ENCODE measurements at regions not wholly inside any gene's neighbourhood (a gene's known extent, or its start where the extent isn't known, plus 50 kb on each side); places are given as distances from the start of the nearest gene placed in this dataset.

- Histone ChIP-seq H3K9me3 (peaks cover 7% of the 10 kb centered on the region), H3K36me3 (no peaks in the 10 kb centered on the region), H3K4me3 (no peak overlapping the region), H3K27ac (no peak overlapping the region), H3K4me1 (ENCODE audit: control insufficient read depth in 1 of 2, low read depth in 2 of 2) (no peaks in the 10 kb centered on the region), H3K27me3 (replicated peaks; ENCODE audit: insufficient read depth) (no peaks in the 10 kb centered on the region)
- TF ChIP-seq, protein P1, sequence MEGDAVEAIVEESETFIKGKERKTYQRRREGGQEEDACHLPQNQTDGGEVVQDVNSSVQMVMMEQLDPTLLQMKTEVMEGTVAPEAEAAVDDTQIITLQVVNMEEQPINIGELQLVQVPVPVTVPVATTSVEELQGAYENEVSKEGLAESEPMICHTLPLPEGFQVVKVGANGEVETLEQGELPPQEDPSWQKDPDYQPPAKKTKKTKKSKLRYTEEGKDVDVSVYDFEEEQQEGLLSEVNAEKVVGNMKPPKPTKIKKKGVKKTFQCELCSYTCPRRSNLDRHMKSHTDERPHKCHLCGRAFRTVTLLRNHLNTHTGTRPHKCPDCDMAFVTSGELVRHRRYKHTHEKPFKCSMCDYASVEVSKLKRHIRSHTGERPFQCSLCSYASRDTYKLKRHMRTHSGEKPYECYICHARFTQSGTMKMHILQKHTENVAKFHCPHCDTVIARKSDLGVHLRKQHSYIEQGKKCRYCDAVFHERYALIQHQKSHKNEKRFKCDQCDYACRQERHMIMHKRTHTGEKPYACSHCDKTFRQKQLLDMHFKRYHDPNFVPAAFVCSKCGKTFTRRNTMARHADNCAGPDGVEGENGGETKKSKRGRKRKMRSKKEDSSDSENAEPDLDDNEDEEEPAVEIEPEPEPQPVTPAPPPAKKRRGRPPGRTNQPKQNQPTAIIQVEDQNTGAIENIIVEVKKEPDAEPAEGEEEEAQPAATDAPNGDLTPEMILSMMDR (IDR thresholded peaks at IDR 0.05), result no peak
- ATAC-seq (ENCODE audit: insufficient number of reproducible peaks, low FRiP score, low read depth), result no peak
- no peak for DNase-seq (ENCODE audit: low spot score)
Observed at GRCh38 chr10:95122736-95123135, 53.4 kb upstream of the CYP2C8 start.

DNA sequence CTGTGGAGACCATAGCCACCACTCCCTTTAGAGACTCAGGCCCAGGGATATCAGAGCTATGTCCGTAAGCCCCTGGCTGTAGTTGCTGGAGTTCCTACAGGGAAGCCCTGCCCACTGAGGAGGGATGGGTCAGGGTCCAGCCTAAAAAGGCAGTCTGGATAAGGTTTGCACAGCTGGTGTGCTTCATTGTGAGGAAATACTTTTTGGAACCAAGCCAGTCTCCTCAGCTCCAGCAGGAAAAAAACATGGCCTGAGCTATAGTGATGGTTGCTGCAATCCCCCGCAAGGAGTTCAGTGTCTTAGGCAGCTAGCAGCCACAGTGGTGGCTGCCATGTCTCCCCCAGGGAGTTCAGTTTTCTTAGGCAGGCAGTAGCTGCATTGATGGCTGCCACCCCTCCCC lies 52.6 kb upstream of the CYP2C8 start:
- DNase-seq (ENCODE audit: low spot score) (no peak), ATAC-seq (ENCODE audit: insufficient number of reproducible peaks, low FRiP score, low read depth) (no peak)
- TF ChIP-seq, protein P1 (IDR thresholded peaks at IDR 0.05), result no peak
- Histone ChIP-seq H3K4me3 (no peak overlapping the region), H3K9me3 (peaks cover 7% of the 10 kb centered on the region), H3K27ac (no peak overlapping the region), H3K27me3 (replicated peaks; ENCODE audit: insufficient read depth) (no peaks in the 10 kb centered on the region), H3K4me1 (ENCODE audit: control insufficient read depth in 1 of 2, low read depth in 2 of 2) (no peaks in the 10 kb centered on the region), H3K36me3 (no peaks in the 10 kb centered on the region)

Measured in thoracic aorta (tissue), 2 donors.